Omental fat pad (tissue), 3 donors: ENCODE measurements at regions not wholly inside any gene's neighbourhood (a gene's known extent, or its start where the extent isn't known, plus 50 kb on each side); places are given as distances from the start of the nearest gene placed in this dataset.

Experiments used
- ATAC-seq: fragments of 150-250 bp; one replicate; pipeline ENCODE4 v1.9.1; 2016; ENCODE audit warnings: mild to moderate bottlenecking, moderate library complexity; ENCODE audit not compliant: low FRiP score
- DNase-seq: peaks from one replicate; pipeline ENCODE4 v3.0.0-alpha.2; 2019; ENCODE audit warnings: low spot score
- CTCF ChIP-seq, 3 donors: fragments of 450-650 bp; IDR thresholded peaks; one replicate each; pipeline ENCODE4 v1.5.1; 2016 to 2017; ENCODE audit warnings: antibody characterized with exemption in 3 of 3, mild to moderate bottlenecking in 3 of 3, moderate library complexity in 2 of 3

- DNase-seq: no peak
These were observed 326.2 kb upstream of the FSHR start for GRCh38 chr2:49480520-49480919.

GRCh38 chr2:49465157-49465831, 311.0 kb upstream of the FSHR start:
- ATAC-seq (no peak), DNase-seq (no peak)
- no peak for TF ChIP-seq CTCF (IDR thresholded peaks at IDR 0.05)

More at GRCh38 chr2:49480520-49480919, 326.2 kb upstream of the FSHR start:
- no peak for ATAC-seq
- TF ChIP-seq CTCF (IDR thresholded peaks at IDR 0.05): no peak

- ATAC-seq: no peak
- no peak for TF ChIP-seq CTCF (IDR thresholded peaks at IDR 0.05)
- DNase-seq: no peak
These were observed 305.1 kb upstream of the FSHR start for GRCh38 chr2:49459314-49459993.

GRCh38 chr2:49444005-49444404, 289.7 kb upstream of the FSHR start:
- no peak for DNase-seq
- no peak for TF ChIP-seq CTCF (IDR thresholded peaks at IDR 0.05)
- ATAC-seq: no peak

- DNase-seq (no peak), ATAC-seq (no peak)
- no peak for TF ChIP-seq CTCF (IDR thresholded peaks at IDR 0.05)
These were observed 272.7 kb upstream of the FSHR start for GRCh38 chr2:49426996-49427395.

GRCh38 chr2:49416252-49416651, 261.9 kb upstream of the FSHR start:
- DNase-seq: no peak
- no peak for TF ChIP-seq CTCF (IDR thresholded peaks at IDR 0.05)
- no peak for ATAC-seq

GRCh38 chr2:49404108-49404507, 249.8 kb upstream of the FSHR start:
- ATAC-seq (no peak), DNase-seq (no peak)
- no peak for TF ChIP-seq CTCF (IDR thresholded peaks at IDR 0.05)
